Skeletal muscle satellite cell (primary cell): ENCODE measurements at regions not wholly inside any gene's neighbourhood (a gene's known extent, or its start where the extent isn't known, plus 50 kb on each side); places are given as distances from the start of the nearest gene placed in this dataset.

Source experiments
- H3K27me3 ChIP-seq: 2 replicates; pipeline ENCODE4 v1.7.0; 2013; ENCODE audit warnings: low read length; ENCODE audit not compliant: control insufficient read depth, insufficient read depth
- H3K36me3 ChIP-seq: 2 replicates; pipeline ENCODE4 v1.7.0; 2013; ENCODE audit warnings: mild to moderate bottlenecking, control low read depth, low read length; ENCODE audit not compliant: insufficient read depth
- H3K4me1 ChIP-seq: 2 replicates; pipeline ENCODE4 v1.7.0; 2013; ENCODE audit warnings: low read length; ENCODE audit not compliant: control insufficient read depth, insufficient read depth
- H3K4me2 ChIP-seq: 2 replicates; pipeline ENCODE4 v1.7.0; 2013; ENCODE audit warnings: mild to moderate bottlenecking, low read length
- H3K4me3 ChIP-seq: 2 replicates; pipeline ENCODE4 v1.7.0; 2013; ENCODE audit warnings: low read length
- H3K9ac ChIP-seq: 2 replicates; pipeline ENCODE4 v1.7.0; 2013; ENCODE audit warnings: mild to moderate bottlenecking, low read depth, low read length, moderate library complexity
- H3K9me3 ChIP-seq: replicated peaks from 2 replicates; pipeline ENCODE4 v1.7.0; 2013; ENCODE audit warnings: mild to moderate bottlenecking, control low read depth, low read length

DNA sequence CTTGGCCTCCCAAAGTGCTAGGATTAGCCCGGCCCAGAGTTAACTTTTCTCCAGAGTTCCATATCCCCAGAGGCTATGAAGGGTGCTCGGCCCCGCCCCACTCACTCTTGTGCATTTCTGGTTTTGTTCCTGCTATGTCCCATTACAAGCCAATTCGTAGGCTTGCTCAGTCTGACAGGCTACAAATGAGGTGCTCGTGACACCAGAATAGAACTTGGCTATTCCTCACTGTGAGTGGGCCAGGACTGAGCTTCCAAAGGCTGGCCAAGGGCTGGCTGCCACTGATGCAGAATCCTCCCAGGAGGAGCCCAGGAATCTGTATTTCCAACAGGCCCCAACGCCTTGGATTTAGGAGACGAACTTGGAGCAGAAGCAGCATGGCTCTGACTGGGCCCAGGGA, 282.7 kb upstream of the C2CD4B start:
- Histone ChIP-seq H3K4me1 (peaks cover 34% of the 10 kb centered on the region), H3K4me3 (no peak overlapping the region), H3K9ac (no peak overlapping the region), H3K36me3 (no peaks in the 10 kb centered on the region), H3K9me3 (no peaks in the 10 kb centered on the region), H3K4me2 (no peak overlapping the region), H3K27me3 (no peaks in the 10 kb centered on the region)

DNA sequence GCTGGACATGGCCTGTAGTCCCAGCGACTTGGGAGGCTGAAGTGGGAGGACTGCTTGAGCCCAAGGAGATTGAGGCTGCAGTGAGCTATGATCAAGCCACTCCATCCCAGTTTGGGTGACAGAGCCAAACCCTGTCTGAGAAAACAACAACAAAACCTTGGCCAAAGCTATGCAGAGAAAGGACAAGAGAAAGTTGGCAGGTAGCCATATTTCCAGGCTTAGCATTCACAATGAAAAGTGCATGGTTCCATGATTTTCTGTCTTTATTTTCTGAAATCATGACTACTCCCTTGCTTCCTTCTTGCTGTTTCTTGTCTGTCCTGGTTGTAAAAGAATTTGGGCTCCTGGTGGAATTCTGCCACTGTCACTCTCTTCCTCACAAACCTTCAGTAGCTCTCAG, 284.6 kb upstream of the C2CD4B start:
- H3K4me2 ChIP-seq, result no peak overlapping the region
- no peaks in the 10 kb centered on the region for H3K27me3 ChIP-seq
- H3K36me3 ChIP-seq, result no peaks in the 10 kb centered on the region
- H3K9ac ChIP-seq, result no peak overlapping the region
- H3K9me3 ChIP-seq, result no peaks in the 10 kb centered on the region
- no peak overlapping the region for H3K4me3 ChIP-seq
- H3K4me1 ChIP-seq, result peaks cover 41% of the 10 kb centered on the region

DNA sequence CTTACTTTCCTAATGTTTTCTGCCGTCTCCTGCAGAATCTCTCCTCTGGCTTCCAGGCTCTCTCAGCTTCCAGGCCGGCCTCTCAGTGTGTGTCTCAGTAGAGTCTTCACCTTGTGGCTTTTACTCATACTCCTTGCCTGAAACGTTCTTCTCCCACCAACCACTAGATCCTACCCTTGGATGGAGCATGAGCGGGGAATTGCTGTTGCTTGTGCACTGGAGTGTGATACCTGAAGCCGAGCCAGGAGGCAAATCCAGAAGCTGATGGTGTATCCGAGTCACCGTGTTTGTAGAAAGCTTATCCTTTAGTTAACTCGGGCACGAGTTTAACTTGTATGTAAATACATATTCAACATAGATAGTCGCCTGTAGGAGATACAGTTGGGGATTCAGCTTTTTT, 285.0 kb upstream of the C2CD4B start:
- no peak overlapping the region for H3K4me3 ChIP-seq
- no peaks in the 10 kb centered on the region for H3K9me3 ChIP-seq
- H3K4me2 ChIP-seq, result no peak overlapping the region
- H3K4me1 ChIP-seq, result peaks cover 41% of the 10 kb centered on the region
- no peak overlapping the region for H3K9ac ChIP-seq
- H3K27me3 ChIP-seq, result no peaks in the 10 kb centered on the region
- no peaks in the 10 kb centered on the region for H3K36me3 ChIP-seq

DNA sequence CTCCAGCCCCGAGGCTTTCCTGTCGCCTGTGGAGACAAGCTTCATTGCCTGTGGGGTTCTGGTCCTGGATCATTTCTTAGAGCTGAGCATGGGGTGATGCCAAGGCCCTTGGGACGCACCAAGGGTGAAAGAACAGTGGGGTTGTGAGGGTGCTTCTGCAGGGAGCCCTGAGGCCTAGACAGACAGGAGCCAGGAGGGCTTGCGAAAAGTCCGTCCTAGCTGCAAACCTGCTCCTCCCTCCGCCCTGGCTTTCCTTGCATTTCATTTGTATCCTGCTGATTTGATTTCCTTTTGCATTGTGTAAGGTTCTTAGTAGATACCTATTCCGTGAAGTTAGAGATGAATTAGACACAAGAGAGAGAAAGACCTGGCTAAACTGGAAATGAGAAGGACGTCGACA, 286.9 kb upstream of the C2CD4B start:
- H3K4me1 ChIP-seq, result peaks cover 51% of the 10 kb centered on the region
- no peak overlapping the region for H3K4me2 ChIP-seq
- no peak overlapping the region for H3K4me3 ChIP-seq
- H3K27me3 ChIP-seq, result no peaks in the 10 kb centered on the region
- H3K9ac ChIP-seq, result no peak overlapping the region
- H3K9me3 ChIP-seq, result no peaks in the 10 kb centered on the region
- no peaks in the 10 kb centered on the region for H3K36me3 ChIP-seq

DNA sequence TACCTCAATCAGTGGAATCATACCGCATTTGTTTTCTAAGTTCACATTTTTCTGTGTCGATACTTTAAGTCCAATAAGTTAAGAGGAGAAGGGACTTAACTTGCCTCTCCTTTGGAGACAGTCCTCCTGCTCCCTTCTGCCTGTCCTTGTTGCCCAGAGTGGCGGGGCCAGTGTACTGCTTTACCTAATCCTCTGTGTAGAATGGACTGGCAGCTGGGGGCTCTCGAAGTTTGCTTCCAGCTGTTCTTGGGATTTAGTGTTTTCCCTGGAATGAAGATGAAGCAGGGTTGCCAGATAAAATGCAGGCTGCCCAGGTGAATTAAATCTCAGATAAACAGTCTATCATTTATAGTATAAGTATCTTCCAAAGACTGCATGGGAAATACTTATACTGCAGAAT, 287.6 kb upstream of the C2CD4B start:
- Histone ChIP-seq H3K27me3 (no peaks in the 10 kb centered on the region), H3K4me2 (no peak overlapping the region), H3K36me3 (no peaks in the 10 kb centered on the region), H3K4me3 (no peak overlapping the region), H3K4me1 (peaks cover 51% of the 10 kb centered on the region), H3K9ac (no peak overlapping the region), H3K9me3 (no peaks in the 10 kb centered on the region)

DNA sequence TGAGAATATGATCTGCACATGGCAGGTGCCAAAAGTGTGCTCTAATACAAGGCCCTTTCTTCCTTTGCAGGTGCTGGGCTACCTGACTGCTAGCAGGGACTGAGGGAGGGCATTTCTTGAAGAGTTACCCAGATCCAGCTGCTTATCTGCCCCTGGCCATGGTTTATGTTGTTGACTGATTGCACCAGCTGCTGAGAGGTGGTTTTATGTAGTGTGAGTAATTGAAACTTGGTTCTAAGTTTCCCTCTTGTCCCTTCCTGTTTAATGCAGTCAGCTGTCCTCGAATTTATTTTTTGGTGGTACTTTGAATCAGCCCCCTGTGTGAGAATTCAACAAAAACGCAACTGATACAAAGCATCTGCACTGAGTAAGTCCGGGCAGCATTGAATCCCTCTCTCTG, 288.3 kb upstream of the C2CD4B start:
- H3K4me3 ChIP-seq, result peak overlapping the region; percentile 50
- no peaks in the 10 kb centered on the region for H3K27me3 ChIP-seq
- peaks cover 51% of the 10 kb centered on the region for H3K4me1 ChIP-seq
- no peaks in the 10 kb centered on the region for H3K36me3 ChIP-seq
- peak overlapping the region; percentile 78 for H3K4me2 ChIP-seq
- no peaks in the 10 kb centered on the region for H3K9me3 ChIP-seq
- H3K9ac ChIP-seq, result peak overlapping the region; percentile 76

DNA sequence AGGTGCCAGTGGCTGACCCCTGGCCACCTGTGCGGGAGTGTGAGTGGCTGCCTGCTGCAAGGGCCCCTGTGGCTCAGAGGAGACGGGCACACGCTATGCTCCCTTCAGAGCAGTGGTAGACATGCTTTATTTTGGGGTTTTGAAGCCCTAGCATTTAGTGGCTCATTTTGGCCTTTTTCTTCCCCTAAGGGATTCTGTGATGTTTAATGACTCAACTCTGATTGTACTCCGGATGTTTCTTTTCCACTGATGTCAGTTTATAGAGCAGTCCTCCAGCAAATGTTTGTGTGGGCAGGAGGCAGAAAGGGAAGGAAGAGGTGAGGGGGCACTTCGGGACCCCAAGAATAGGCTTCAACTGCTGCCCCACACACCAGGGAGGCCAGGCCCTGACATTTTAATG, 288.9 kb upstream of the C2CD4B start:
- Histone ChIP-seq H3K27me3 (no peaks in the 10 kb centered on the region), H3K9me3 (no peaks in the 10 kb centered on the region), H3K4me2 (peak overlapping the region; percentile 78), H3K4me1 (peaks cover 51% of the 10 kb centered on the region), H3K4me3 (peak overlapping the region; percentile 55), H3K36me3 (no peaks in the 10 kb centered on the region), H3K9ac (peak overlapping the region; percentile 76)

DNA sequence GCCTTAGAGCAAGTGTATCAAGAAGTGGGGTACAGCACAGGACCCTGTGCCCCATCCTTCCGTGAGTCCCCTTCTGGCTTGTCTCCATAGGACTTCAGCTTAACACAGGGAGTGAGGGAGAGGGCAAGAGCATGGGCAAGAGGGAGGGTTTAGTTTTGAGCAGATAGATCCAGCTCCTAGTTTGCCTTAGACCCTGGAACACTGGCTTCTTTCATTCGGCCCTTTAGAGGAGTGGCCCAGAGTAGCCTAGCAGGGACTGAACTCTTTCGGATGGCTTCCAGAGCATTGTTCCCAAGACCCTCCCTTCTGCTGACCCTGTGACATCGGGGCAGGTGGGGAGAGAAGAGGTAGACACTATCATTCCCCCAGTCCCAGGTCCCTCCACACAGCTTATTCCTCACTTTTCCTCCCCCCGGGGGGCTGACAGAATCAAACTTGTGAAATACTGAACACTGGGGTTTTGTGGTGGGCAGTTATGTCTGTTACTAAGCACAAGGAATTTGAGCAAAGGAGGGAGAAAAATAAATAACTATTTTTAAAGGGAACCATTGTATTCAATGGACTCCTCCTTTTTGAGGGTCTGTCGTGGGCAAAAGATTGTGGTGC, 289.6 kb upstream of the C2CD4B start:
- H3K4me2 ChIP-seq, result peak overlapping the region; percentile 78
- peak overlapping the region; percentile 76 for H3K9ac ChIP-seq
- H3K9me3 ChIP-seq, result no peaks in the 10 kb centered on the region
- H3K4me1 ChIP-seq, result peaks cover 51% of the 10 kb centered on the region
- H3K36me3 ChIP-seq, result no peaks in the 10 kb centered on the region
- H3K27me3 ChIP-seq, result no peaks in the 10 kb centered on the region
- peak overlapping the region; percentile 55 for H3K4me3 ChIP-seq

DNA sequence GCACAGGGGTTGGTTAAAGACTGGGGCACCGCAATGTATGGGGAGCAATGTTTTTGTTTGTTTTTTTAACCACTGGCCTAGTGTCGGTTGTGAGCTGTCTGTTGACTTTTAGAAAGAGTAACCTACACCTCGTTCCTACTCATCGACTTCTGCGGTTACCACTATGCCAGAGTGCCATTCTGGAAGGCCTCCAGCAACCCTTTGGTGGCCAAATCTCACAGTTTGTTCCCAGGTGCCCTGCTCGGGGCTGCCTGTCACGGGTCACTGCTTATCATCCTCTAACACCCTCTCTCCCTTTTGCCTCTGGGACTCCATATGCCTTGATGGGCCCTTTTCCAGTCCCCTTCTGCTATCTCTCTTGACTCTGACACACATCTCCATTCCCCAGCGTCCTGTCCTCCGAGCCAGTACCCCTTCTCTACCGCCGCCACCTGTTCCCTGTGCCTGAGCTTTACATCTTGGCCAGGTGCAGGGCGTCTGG, 290.4 kb upstream of the C2CD4B start:
- Histone ChIP-seq H3K4me1 (peaks cover 51% of the 10 kb centered on the region), H3K4me2 (peak overlapping the region; percentile 78), H3K4me3 (peak overlapping the region; percentile 38), H3K9me3 (no peaks in the 10 kb centered on the region), H3K36me3 (no peaks in the 10 kb centered on the region), H3K27me3 (no peaks in the 10 kb centered on the region), H3K9ac (peak overlapping the region; percentile 3)

DNA sequence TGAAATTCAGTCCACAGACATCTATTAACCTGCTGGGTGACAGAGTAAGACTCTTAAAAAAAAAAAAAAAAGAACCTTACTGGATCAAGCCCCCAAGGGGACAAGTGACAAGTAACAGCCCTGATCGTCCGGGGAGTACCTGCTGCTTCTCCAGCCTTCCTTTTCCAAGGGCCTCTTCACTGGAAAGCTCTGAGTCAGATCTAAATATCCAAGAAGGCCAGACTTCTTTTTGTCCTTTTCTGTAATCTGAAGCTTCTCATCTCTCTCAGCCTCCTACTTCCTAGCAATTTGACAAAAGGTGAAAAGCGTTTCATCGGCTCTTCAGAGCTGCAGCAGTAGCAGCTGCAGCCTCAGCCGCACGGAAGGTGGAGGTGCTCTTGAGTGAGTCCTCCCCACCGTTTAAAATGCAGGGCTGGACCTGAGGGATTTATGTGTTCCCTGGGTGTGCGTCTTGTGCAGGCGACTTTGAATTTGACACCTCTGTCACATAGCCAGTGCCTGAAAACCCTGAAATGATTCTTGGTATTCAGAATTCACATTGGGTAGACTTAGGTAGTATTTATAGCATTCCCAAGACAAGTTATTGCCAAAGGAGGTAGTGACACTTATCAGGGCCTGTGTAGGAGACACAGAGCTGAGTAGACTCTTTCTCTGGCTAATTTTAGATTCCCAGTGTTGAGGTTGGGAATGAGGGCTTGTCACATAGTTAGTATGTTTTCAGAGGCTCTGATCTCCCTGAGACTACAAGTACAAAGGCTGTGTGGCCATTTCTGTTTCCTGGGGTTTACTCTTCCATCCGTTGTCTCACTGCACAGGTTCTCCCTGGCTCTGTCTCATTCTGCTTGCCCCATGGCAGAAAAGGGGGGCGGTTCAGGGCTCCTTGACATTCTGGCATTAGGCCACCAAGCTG, 291.2 kb upstream of the C2CD4B start:
- Histone ChIP-seq H3K9ac (no peak overlapping the region), H3K4me2 (no peak overlapping the region), H3K36me3 (no peaks in the 10 kb centered on the region), H3K27me3 (no peaks in the 10 kb centered on the region), H3K4me3 (no peak overlapping the region), H3K4me1 (peaks cover 51% of the 10 kb centered on the region), H3K9me3 (no peaks in the 10 kb centered on the region)

DNA sequence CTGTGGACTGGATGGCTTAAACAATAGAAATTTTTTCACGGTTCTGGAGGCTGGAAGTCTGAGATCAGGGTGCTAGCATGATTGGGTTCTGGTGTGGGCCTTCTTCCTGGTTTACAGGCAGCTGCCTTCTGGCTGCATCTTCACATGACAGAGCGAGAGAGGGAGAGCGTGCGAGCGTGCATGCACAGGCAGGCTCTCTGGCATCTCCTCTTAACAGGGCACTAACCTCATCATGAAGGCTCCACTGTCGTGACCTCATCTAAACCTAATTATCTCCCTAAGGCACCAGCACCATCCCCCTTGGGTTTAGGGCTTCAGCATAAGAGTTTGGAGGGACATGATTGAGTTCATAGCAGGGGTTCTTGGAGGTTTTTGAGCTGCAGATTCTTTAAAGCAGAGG, 292.0 kb upstream of the C2CD4B start:
- no peaks in the 10 kb centered on the region for H3K36me3 ChIP-seq
- H3K4me3 ChIP-seq, result no peak overlapping the region
- no peaks in the 10 kb centered on the region for H3K9me3 ChIP-seq
- peaks cover 47% of the 10 kb centered on the region for H3K4me1 ChIP-seq
- H3K27me3 ChIP-seq, result no peaks in the 10 kb centered on the region
- H3K4me2 ChIP-seq, result no peak overlapping the region
- H3K9ac ChIP-seq, result no peak overlapping the region
